Transverse colon (tissue), 4 donors: ENCODE measurements at regions not wholly inside any gene's neighbourhood (a gene's known extent, or its start where the extent isn't known, plus 50 kb on each side); places are given as distances from the start of the nearest gene placed in this dataset.

Experiments used
- POLR2AphosphoS5 ChIP-seq, 3 donors: sonication (generic); formaldehyde crosslinking; IDR thresholded peaks; one replicate each; pipeline ENCODE4 v1.6.1; 2016; ENCODE audit warnings: antibody characterized with exemption in 3 of 3
- TF ChIP-seq, protein P1 (sequence below), 5 experiments: fragments of 200-600 bp in 3 of 5; fragments of 450-650 bp in 2 of 5; sonication (generic) in 3 of 5; IDR thresholded peaks; 1 replicate in 2 of 5; 2 replicates in 3 of 5; pipeline ENCODE4 v1.5.1; 2016 to 2017; ENCODE audit warnings: antibody characterized with exemption in 5 of 5, inconsistent platforms in 3 of 5, mild to moderate bottlenecking in 2 of 5, moderate library complexity in 1 of 5

- TF ChIP-seq, protein P1, sequence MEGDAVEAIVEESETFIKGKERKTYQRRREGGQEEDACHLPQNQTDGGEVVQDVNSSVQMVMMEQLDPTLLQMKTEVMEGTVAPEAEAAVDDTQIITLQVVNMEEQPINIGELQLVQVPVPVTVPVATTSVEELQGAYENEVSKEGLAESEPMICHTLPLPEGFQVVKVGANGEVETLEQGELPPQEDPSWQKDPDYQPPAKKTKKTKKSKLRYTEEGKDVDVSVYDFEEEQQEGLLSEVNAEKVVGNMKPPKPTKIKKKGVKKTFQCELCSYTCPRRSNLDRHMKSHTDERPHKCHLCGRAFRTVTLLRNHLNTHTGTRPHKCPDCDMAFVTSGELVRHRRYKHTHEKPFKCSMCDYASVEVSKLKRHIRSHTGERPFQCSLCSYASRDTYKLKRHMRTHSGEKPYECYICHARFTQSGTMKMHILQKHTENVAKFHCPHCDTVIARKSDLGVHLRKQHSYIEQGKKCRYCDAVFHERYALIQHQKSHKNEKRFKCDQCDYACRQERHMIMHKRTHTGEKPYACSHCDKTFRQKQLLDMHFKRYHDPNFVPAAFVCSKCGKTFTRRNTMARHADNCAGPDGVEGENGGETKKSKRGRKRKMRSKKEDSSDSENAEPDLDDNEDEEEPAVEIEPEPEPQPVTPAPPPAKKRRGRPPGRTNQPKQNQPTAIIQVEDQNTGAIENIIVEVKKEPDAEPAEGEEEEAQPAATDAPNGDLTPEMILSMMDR (IDR thresholded peaks at IDR 0.05): no peak
- no peak for TF ChIP-seq POLR2AphosphoS5 (IDR thresholded peaks at IDR 0.05)
Observed at GRCh38 chr5:38202741-38203140, 55.6 kb upstream of the EGFLAM start.
